H9 (cell line): ENCODE measurements at regions not wholly inside any gene's neighbourhood (a gene's known extent, or its start where the extent isn't known, plus 50 kb on each side); places are given as distances from the start of the nearest gene placed in this dataset.

Experiments used
- DNase-seq: peaks from one replicate; pipeline ENCODE4 v3.0.0-alpha.2; 2017
- H2AFZ ChIP-seq: one replicate; pipeline ENCODE4 v1.6.1; 2013; ENCODE audit warnings: mild to moderate bottlenecking, low read length, control low read depth, moderate library complexity
- H2AK5ac ChIP-seq: 2 replicates; pipeline ENCODE4 v1.6.1; 2013; ENCODE audit warnings: low read length, control low read depth, mixed read lengths; ENCODE audit not compliant: insufficient read length
- H2BK120ac ChIP-seq: one replicate; pipeline ENCODE4 v1.6.1; 2013; ENCODE audit warnings: low read depth, mild to moderate bottlenecking, low read length, control low read depth, inconsistent platforms; ENCODE audit not compliant: poor library complexity, severe bottlenecking
- H2BK12ac ChIP-seq: 2 replicates; pipeline ENCODE4 v1.6.1; 2013; ENCODE audit warnings: low read length, control low read depth, mixed read lengths, low read depth; ENCODE audit not compliant: insufficient read length
- H2BK15ac ChIP-seq: 2 replicates; pipeline ENCODE4 v1.6.1; 2013; ENCODE audit warnings: low read depth, low read length, control low read depth
- H2BK20ac ChIP-seq: one replicate; pipeline ENCODE4 v1.6.1; 2013; ENCODE audit warnings: low read depth, mild to moderate bottlenecking, low read length, control low read depth, inconsistent platforms; ENCODE audit not compliant: poor library complexity, severe bottlenecking
- H2BK5ac ChIP-seq: 2 replicates; pipeline ENCODE4 v1.6.1; 2013; ENCODE audit warnings: low read length, control low read depth, mixed read lengths; ENCODE audit not compliant: insufficient read length
- H3K14ac ChIP-seq: 2 replicates; pipeline ENCODE4 v1.6.1; 2013; ENCODE audit warnings: low read length, control low read depth; ENCODE audit not compliant: insufficient read depth
- H3K18ac ChIP-seq: 2 replicates; pipeline ENCODE4 v1.6.1; 2013; ENCODE audit warnings: low read depth, mild to moderate bottlenecking, mixed read lengths, low read length, control low read depth; ENCODE audit not compliant: insufficient read length
- H3K23ac ChIP-seq: 2 replicates; pipeline ENCODE4 v1.6.1; 2013; ENCODE audit warnings: low read length, control low read depth, mixed read lengths, low read depth; ENCODE audit not compliant: insufficient read length
- H3K23me2 ChIP-seq: 2 replicates; pipeline ENCODE4 v1.6.1; 2013; ENCODE audit warnings: low read depth, mild to moderate bottlenecking, mixed read lengths, low read length, control low read depth; ENCODE audit not compliant: insufficient read length, poor library complexity, severe bottlenecking
- H3K27ac ChIP-seq: 2 replicates; pipeline ENCODE4 v1.5.1; 2013; ENCODE audit warnings: low read length, control low read depth, mixed read lengths, low read depth; ENCODE audit not compliant: insufficient read length
- H3K27me3 ChIP-seq: 2 replicates; pipeline ENCODE4 v1.6.1; 2013; ENCODE audit warnings: low read length, control low read depth, inconsistent platforms; ENCODE audit not compliant: insufficient read depth
- H3K4ac ChIP-seq: 2 replicates; pipeline ENCODE4 v1.6.1; 2013; ENCODE audit warnings: low read depth, mild to moderate bottlenecking, control low read depth, inconsistent platforms, low read length, moderate library complexity
- H3K4me1 ChIP-seq: 2 replicates; pipeline ENCODE4 v1.6.1; 2013; ENCODE audit warnings: low read length, control low read depth, inconsistent platforms; ENCODE audit not compliant: insufficient read depth
- H3K4me2 ChIP-seq: 2 replicates; pipeline ENCODE4 v1.6.1; 2013; ENCODE audit warnings: low read length, control low read depth, mixed read lengths; ENCODE audit not compliant: insufficient read length, insufficient read depth
- H3K56ac ChIP-seq: 2 replicates; pipeline ENCODE4 v1.6.1; 2013; ENCODE audit warnings: low read depth, mild to moderate bottlenecking, mixed read lengths, low read length, control low read depth; ENCODE audit not compliant: insufficient read length
- H3K79me1 ChIP-seq: 2 replicates; pipeline ENCODE4 v1.6.1; 2013; ENCODE audit warnings: low read depth, mild to moderate bottlenecking, moderate library complexity, low read length, control low read depth, inconsistent platforms; ENCODE audit not compliant: insufficient read depth, poor library complexity, severe bottlenecking
- H3K79me2 ChIP-seq: 2 replicates; pipeline ENCODE4 v1.6.1; 2013; ENCODE audit warnings: low read length, control low read depth, inconsistent platforms; ENCODE audit not compliant: insufficient read depth
- H3K9ac ChIP-seq: 2 replicates; pipeline ENCODE4 v1.6.1; 2013; ENCODE audit warnings: low read length, control low read depth, mixed read lengths; ENCODE audit not compliant: insufficient read length; ENCODE audit errors: extremely low read depth
- H3K9me3 ChIP-seq: one replicate; pipeline ENCODE4 v1.6.1; 2013; ENCODE audit warnings: low read depth, low read length, inconsistent platforms; ENCODE audit not compliant: control insufficient read depth
- H3T11ph ChIP-seq: one replicate; pipeline ENCODE4 v1.6.1; 2013; ENCODE audit warnings: mild to moderate bottlenecking, low read length, control low read depth, inconsistent platforms
- H4K20me1 ChIP-seq: one replicate; pipeline ENCODE4 v1.6.1; 2013; ENCODE audit not compliant: control insufficient read depth, insufficient read length, insufficient read depth
- H4K5ac ChIP-seq: 2 replicates; pipeline ENCODE4 v1.6.1; 2013; ENCODE audit warnings: low read depth, mild to moderate bottlenecking, mixed read lengths, low read length, control low read depth; ENCODE audit not compliant: insufficient read length
- H4K8ac ChIP-seq: replicated peaks from 2 replicates; pipeline ENCODE4 v1.6.1; 2013; ENCODE audit warnings: low read length, control low read depth, mixed read lengths, low read depth; ENCODE audit not compliant: insufficient read length
- H4K91ac ChIP-seq: 2 replicates; pipeline ENCODE4 v1.6.1; 2013; ENCODE audit warnings: low read depth, mild to moderate bottlenecking, moderate library complexity, mixed read lengths, low read length, control low read depth; ENCODE audit not compliant: insufficient read length
- H3K27ac Mint-ChIP-seq, 3 experiments: 2 replicates in 2 of 3; 3 replicates in 1 of 3; pipeline ENCODE4 v1.8.0; 2020 to 2021; ENCODE audit warnings: mixed read lengths in 3 of 3, mild to moderate bottlenecking in 1 of 3, moderate library complexity in 1 of 3
- H3K27me3 Mint-ChIP-seq: 2 replicates; pipeline ENCODE4 v1.8.0; 2021; ENCODE audit warnings: low read depth, mild to moderate bottlenecking, moderate library complexity, mixed read lengths
- H3K36me3 Mint-ChIP-seq, 3 experiments: 2 replicates in 2 of 3; 3 replicates in 1 of 3; pipeline ENCODE4 v1.8.0; 2020 to 2021; ENCODE audit warnings: low read depth in 3 of 3, mixed read lengths in 3 of 3; ENCODE audit not compliant: insufficient read depth in 1 of 3
- H3K4me1 Mint-ChIP-seq, 2 experiments: 2 replicates each; pipeline ENCODE4 v1.8.0; 2020; ENCODE audit warnings: mixed read lengths in 2 of 2
- H3K4me3 Mint-ChIP-seq, 2 experiments: 2 replicates in 1 of 2; 3 replicates in 1 of 2; pipeline ENCODE4 v1.8.0; 2020 to 2021; ENCODE audit warnings: mild to moderate bottlenecking in 2 of 2, mixed read lengths in 2 of 2, moderate library complexity in 1 of 2
- H3K9me3 Mint-ChIP-seq, 2 experiments: 2 replicates in 1 of 2; 3 replicates in 1 of 2; pipeline ENCODE4 v1.8.0; 2020; ENCODE audit warnings: mild to moderate bottlenecking in 2 of 2, mixed read lengths in 2 of 2, moderate library complexity in 1 of 2
- WGBS: extraction: QIAGEN DNeasy Blood & Tissue Kit; methylation state at CpG from one replicate; pipeline ENCODE4 v1.1.7; 2013; ENCODE audit warnings: missing lambda C conversion rate, low lambda C conversion rate, mixed read lengths; ENCODE audit not compliant: insufficient read length; ENCODE audit errors: extremely low coverage; 5-methylcytosine and 5-hydroxymethylcytosine counted together
- TF ChIP-seq, protein P1 (sequence below): fragments of 200-600 bp; sonication (generic); conservative IDR thresholded peaks from 3 replicates; pipeline ENCODE4 v1.8.0; 2021; ENCODE audit warnings: antibody characterized with exemption, mild to moderate bottlenecking

GRCh38 chr9:131804826-131805225 is 65.0 kb upstream of the RAPGEF1 start:
- Histone ChIP-seq H3K18ac (no peak overlapping the region), H4K8ac (no peak overlapping the region), H3K4me2 (no peak overlapping the region), H2BK20ac (no peak overlapping the region), H2BK120ac (no peak overlapping the region), H2BK15ac (no peak overlapping the region), H2AK5ac (no peak overlapping the region), H3K79me1 (no peaks in the 10 kb centered on the region), H4K5ac (no peak overlapping the region), H3K23ac (no peak overlapping the region), H3K4ac (no peak overlapping the region), H3K27ac (no peak overlapping the region), H3K23me2 (peaks cover 4% of the 10 kb centered on the region), H3K56ac (no peak overlapping the region), H3K27me3 (no peaks in the 10 kb centered on the region), H4K20me1 (no peaks in the 10 kb centered on the region), H3K79me2 (no peaks in the 10 kb centered on the region), H3T11ph (no peak overlapping the region), H3K4me1 (peaks cover 15% of the 10 kb centered on the region; the same call in 1 of the 2 replicates), H4K91ac (no peak overlapping the region), H2BK5ac (no peak overlapping the region), H2BK12ac (no peak overlapping the region), H2AFZ (no peak overlapping the region), H3K9ac (no peak overlapping the region), H3K14ac (no peak overlapping the region), H3K9me3 (no peaks in the 10 kb centered on the region)
- Mint-ChIP-seq H3K27me3 (peaks cover 6% of the 10 kb centered on the region), H3K27ac (no peak overlapping the region), H3K4me1 (peaks cover 33 to 42% of the 10 kb centered on the region in 2 experiments), H3K4me3 (no peak overlapping the region), H3K36me3 (peaks cover 0 to 2% (median 0%) of the 10 kb centered on the region in 3 experiments; a peak in 1 of 7 replicates), H3K9me3 (no peaks in the 10 kb centered on the region)
- WGBS = no CpG with 5 or more reads among the region's 3 CpGs
- no peak for DNase-seq
- TF ChIP-seq, protein P1, sequence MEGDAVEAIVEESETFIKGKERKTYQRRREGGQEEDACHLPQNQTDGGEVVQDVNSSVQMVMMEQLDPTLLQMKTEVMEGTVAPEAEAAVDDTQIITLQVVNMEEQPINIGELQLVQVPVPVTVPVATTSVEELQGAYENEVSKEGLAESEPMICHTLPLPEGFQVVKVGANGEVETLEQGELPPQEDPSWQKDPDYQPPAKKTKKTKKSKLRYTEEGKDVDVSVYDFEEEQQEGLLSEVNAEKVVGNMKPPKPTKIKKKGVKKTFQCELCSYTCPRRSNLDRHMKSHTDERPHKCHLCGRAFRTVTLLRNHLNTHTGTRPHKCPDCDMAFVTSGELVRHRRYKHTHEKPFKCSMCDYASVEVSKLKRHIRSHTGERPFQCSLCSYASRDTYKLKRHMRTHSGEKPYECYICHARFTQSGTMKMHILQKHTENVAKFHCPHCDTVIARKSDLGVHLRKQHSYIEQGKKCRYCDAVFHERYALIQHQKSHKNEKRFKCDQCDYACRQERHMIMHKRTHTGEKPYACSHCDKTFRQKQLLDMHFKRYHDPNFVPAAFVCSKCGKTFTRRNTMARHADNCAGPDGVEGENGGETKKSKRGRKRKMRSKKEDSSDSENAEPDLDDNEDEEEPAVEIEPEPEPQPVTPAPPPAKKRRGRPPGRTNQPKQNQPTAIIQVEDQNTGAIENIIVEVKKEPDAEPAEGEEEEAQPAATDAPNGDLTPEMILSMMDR = no peak
